ENCODE measurements at regions not wholly inside any gene's neighbourhood (a gene's known extent, or its start where the extent isn't known, plus 50 kb on each side); places are given as distances from the start of the nearest gene placed in this dataset. TPM values are rescaled to one million over a fixed set of nuclear protein-coding genes. Genes with fewer than 3 reads are reported as not detected.

Small RNA genes in the stretch of these regions (small RNA-seq; reads per million reads assigned to genes)
- gene RF00019 (ENCODE audit: low replicate concordance) (not detected), gene RF00096 (ENCODE audit: low replicate concordance) (not detected), gene RNU6-901P (ENCODE audit: low replicate concordance) (not detected)
